Activated T-cell treated with anti-CD3 and anti-CD28 coated beads, Interleukin-2, amount 50 U/mL, for 24 hours (primary cell): ENCODE measurements at regions not wholly inside any gene's neighbourhood (a gene's known extent, or its start where the extent isn't known, plus 50 kb on each side); places are given as distances from the start of the nearest gene placed in this dataset.
A peak's percentile ranks its signal among the peaks of the same experiment; 100 is the strongest.

Source experiments
- DNase-seq: peaks from one replicate; pipeline ENCODE4 v3.0.0-alpha.2; 2020
- H3K27ac Mint-ChIP-seq: 2 replicates; pipeline ENCODE4 v1.8.0; 2020; ENCODE audit warnings: mild to moderate bottlenecking, mixed read lengths
- H3K27me3 Mint-ChIP-seq: 2 replicates; pipeline ENCODE4 v1.8.0; 2020; ENCODE audit warnings: mixed read lengths
- H3K36me3 Mint-ChIP-seq: 2 replicates; pipeline ENCODE4 v1.8.0; 2020; ENCODE audit warnings: low read depth, mixed read lengths
- H3K4me1 Mint-ChIP-seq: 2 replicates; pipeline ENCODE4 v1.8.0; 2020; ENCODE audit warnings: low read depth, mixed read lengths
- H3K4me3 Mint-ChIP-seq: 2 replicates; pipeline ENCODE4 v1.8.0; 2020; ENCODE audit warnings: mild to moderate bottlenecking, moderate library complexity, mixed read lengths
- H3K9me3 Mint-ChIP-seq: 2 replicates; pipeline ENCODE4 v1.8.0; 2020; ENCODE audit warnings: mixed read lengths

DNA sequence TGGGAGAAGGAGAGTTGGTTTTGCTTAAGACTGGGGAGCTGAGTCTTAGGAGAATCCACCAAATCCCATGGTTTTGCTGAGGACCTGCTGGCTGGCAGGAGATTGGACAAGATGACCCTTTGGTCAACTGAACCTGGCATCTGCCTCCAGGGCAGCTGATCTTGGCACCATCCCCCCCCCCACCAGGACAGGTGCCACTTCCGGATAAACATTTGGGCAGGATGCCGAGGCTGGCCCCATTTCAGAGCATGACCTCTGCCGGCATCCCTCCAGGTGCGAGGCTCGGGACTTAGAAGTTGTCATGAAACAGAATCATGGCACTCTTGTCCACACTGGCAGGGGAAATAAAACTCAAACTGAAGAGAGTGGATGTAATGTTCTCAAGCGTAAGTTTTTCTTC is 165.6 kb downstream of the MACROH2A1 start:
- no peak for DNase-seq
- no peaks in the 10 kb centered on the region for H3K9me3 Mint-ChIP-seq
- H3K4me3 Mint-ChIP-seq: no peak overlapping the region
- H3K4me1 Mint-ChIP-seq: no peaks in the 10 kb centered on the region
- no peaks in the 10 kb centered on the region for H3K36me3 Mint-ChIP-seq
- H3K27me3 Mint-ChIP-seq: no peaks in the 10 kb centered on the region
- H3K27ac Mint-ChIP-seq: no peak overlapping the region

DNA sequence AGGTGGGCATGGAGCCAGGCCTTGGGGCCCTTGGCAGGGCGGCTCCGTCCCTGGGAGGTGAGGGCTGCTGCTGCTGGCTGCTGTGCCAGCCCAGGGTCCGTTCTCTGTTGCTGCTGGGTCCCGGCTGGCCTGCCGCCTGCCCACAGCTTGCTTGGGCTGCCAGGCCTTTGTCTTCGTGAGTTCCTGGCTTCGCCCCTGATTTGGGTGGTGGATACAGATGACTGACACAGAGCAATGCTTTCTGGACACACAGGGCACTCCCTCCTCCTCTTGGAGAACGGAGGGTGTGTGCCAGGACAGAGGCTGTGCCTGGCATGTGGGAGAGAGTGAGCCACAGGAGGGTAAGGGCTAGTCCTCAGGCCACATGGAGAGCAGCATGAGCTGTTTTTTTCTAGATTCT is 166.1 kb downstream of the MACROH2A1 start:
- H3K9me3 Mint-ChIP-seq: no peaks in the 10 kb centered on the region
- no peak for DNase-seq
- no peaks in the 10 kb centered on the region for H3K36me3 Mint-ChIP-seq
- no peak overlapping the region for H3K4me3 Mint-ChIP-seq
- no peak overlapping the region for H3K27ac Mint-ChIP-seq
- no peaks in the 10 kb centered on the region for H3K4me1 Mint-ChIP-seq
- no peaks in the 10 kb centered on the region for H3K27me3 Mint-ChIP-seq

DNA sequence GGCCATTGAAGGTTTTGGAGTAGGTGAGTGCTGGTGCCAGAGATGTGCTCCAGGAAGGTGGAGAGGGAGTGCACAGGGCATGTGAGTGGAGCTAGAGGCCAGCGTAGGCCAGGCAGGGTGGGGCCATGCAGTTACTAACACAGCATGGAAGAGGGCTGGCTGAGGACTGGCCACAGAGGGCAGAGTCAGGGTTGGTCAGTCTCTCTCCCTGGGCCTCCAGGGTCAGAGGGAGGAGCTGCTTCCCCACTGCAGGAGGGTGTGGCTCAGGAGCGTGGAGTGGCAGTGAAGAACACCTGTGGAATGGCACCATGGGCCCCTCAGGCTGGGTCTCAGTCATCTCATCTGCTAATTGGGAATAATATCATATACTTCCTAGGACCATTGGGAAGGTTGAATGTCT is 167.7 kb downstream of the MACROH2A1 start:
- Mint-ChIP-seq H3K36me3 (no peaks in the 10 kb centered on the region), H3K27ac (no peak overlapping the region), H3K4me3 (no peak overlapping the region), H3K27me3 (peaks cover under 1% of the 10 kb centered on the region), H3K4me1 (no peaks in the 10 kb centered on the region), H3K9me3 (no peaks in the 10 kb centered on the region)
- no peak for DNase-seq

DNA sequence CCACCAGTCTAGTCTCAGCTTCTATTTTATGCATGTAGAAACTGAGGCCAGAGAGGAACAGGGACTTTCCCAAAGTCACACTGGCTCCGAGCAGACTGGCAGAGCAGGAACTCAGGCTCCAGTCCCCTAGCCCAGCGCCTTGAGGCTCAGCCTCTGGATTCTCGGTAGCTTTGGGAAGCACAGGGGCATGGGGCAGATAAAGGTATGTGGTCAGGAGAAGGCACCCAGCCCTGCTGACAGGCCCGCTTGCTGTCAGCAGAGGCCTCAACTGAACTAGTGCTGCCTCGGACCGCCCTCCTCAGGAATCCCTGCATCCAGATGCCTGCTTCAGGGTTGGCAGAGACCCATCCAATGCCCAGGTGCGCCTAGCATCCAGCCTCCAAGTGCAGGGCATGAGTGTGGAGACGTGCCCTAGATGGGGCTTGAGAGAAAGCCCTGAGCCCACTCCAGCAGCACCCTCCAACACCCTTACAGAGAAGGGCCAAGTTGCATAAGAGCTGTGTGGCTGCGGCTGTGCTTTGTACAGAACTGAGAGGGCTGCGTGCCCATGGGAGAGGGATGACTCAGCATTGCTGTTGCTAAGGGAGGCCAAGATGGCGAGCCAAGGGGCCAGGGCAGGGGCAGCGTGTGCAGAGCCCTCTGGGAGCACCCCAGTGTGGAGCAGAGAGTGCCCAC is 168.6 kb downstream of the MACROH2A1 start:
- DNase-seq: no peak
- no peaks in the 10 kb centered on the region for H3K36me3 Mint-ChIP-seq
- H3K27me3 Mint-ChIP-seq: peaks cover 2% of the 10 kb centered on the region
- H3K4me3 Mint-ChIP-seq: no peak overlapping the region
- H3K27ac Mint-ChIP-seq: no peak overlapping the region
- H3K4me1 Mint-ChIP-seq: no peaks in the 10 kb centered on the region
- no peaks in the 10 kb centered on the region for H3K9me3 Mint-ChIP-seq

DNA sequence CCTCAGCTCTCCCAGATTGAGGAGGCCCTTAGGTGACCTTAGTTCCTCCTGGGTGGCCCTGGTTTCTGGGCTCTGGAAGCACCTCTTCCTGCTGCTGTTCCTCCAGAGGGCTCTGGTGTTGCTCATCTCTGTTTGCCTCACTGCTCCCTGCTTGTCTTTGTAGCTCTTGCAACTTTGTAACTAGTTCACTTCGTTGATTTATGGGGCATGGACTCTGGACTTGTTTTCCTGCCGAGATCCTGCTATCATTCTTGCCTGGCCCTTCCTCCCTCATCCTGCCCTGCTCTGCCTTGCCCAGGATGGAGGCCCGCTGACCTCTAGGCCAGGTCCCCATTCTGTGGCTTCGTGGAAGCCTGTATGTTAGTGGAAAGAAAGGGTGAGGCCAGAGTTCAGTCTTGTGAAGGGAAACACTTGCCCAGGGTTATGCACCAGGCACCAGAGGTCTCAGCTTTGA is 169.3 kb downstream of the MACROH2A1 start:
- Mint-ChIP-seq H3K36me3 (no peaks in the 10 kb centered on the region), H3K9me3 (no peaks in the 10 kb centered on the region), H3K4me1 (no peaks in the 10 kb centered on the region), H3K27ac (no peak overlapping the region), H3K27me3 (peaks cover 2% of the 10 kb centered on the region), H3K4me3 (no peak overlapping the region)
- DNase-seq: no peak

DNA sequence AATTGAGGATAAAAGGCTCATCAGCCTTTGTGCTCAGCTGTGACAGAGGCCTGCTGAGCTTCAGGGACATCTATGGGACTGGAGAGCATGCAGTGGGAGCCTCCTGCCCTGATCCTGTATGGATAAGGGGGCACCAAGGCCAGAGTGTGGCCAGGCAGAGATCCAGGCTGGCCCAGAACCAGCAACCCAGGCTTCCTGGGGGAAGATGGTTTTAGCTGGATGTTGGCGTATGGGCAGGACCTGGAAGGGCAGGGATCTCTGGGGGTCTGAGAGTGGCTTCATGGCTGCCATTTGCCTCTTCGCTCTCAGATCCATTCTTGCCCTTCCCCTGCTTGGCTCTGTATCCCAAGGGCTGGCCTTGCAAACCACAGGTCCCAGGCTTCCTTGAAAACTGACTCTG is 169.9 kb downstream of the MACROH2A1 start:
- Mint-ChIP-seq H3K27ac (no peak overlapping the region), H3K4me3 (no peak overlapping the region), H3K36me3 (no peaks in the 10 kb centered on the region), H3K4me1 (no peaks in the 10 kb centered on the region), H3K9me3 (no peaks in the 10 kb centered on the region), H3K27me3 (peaks cover 2% of the 10 kb centered on the region)
- DNase-seq: no peak

DNA sequence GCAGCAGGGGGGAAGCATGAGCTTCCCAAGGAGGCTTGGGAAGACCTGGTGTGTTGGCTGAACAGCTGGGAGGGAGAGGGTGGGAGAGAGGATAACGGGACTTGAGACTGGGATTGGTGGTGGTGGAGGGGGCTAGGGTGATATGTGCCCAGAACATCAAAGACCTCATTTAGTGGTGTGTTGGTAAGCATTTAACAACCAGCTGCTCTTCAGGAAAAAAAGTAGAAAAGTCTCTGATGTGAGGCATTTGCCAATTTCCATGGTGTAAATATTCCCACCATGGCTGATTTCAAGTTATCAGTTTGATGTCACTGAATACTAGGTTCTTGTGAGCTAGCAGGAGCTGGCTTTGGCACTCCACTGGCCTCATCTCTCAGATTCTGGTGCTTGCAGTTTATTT is 170.8 kb downstream of the MACROH2A1 start:
- H3K36me3 Mint-ChIP-seq: no peaks in the 10 kb centered on the region
- no peaks in the 10 kb centered on the region for H3K9me3 Mint-ChIP-seq
- H3K4me1 Mint-ChIP-seq: no peaks in the 10 kb centered on the region
- no peak overlapping the region for H3K4me3 Mint-ChIP-seq
- H3K27me3 Mint-ChIP-seq: peaks cover 2% of the 10 kb centered on the region
- DNase-seq: no peak
- H3K27ac Mint-ChIP-seq: no peak overlapping the region

DNA sequence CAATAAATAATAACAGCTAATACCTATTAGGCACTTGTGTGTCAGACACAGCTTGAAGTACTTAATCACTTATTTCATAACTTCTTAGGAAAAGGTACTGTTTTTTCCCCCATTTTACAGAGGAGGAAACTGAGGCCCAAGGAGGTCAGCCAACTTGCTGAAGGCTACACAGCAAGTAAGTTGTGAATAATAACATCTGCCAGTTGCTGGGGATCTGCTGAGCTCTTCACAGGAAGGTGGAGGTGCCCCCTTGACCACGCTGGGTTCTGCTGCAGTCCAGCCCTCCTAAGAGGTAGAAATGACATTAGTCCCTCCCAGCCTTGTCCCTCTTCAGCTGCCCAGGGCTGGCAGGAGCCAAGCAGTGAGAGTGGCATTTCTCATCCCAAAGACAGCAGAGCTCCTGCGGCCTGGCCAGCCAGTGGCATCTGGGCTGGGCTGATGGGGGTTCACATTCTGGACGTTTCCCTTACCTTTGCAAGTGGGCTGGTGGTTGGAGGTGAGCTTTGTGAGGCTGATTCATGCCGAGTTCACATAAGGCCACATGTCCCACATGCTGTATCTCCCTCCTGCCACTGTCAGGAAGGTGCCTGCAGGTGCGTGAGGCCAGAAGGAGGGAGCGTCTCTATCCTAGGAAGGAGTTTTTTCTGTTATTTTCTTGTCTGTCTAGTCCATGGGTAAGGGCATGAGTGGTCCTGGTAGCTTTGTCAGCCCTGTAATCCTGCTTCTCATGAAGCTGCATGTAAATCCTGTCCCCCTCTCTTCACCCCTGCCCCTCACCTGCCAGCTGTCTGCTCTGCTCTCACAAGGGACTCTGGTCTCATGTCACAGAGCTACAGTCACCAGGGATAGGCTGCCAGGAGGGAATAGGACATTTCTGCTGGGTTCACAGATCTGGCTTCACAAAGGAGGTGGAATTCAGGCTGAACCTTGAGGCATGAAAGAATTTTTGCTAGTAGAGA is 171.7 kb downstream of the MACROH2A1 start:
- no peak for DNase-seq
- peaks cover 2% of the 10 kb centered on the region for H3K27me3 Mint-ChIP-seq

DNA sequence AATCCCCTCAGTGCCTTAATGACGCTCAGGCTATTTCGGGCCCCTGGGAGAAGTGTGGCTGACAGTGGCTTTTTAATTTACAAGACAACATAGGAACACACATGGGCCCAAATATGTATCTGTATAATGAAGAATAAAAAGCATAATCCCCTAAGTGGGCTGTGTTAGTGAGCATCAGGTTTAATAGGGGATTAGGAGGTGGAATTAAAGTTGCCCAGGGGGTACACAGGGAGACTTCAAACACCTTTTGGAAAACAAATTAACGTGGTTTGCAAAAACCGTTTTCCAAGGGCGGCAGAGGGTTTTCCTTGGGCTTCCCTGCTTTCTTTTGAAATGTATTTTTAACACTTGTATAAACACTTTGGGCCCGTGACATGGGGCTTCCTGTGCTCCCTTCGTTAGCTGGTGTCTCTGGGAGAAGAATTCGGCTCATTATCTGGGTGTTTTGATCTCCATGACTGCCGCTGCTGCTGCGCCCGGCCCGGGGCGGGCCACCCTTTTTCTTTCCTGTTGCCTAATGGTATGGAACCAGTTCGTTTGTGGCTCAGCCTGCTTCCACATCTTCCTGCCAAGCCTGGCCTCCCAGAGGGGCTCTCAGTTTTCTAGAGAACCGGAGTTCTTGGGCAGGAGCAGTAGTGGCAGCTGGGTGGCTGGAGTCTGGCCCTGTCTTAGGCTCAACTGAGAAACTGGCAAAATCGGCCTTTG is 173.0 kb downstream of the MACROH2A1 start:
- Mint-ChIP-seq H3K36me3 (no peaks in the 10 kb centered on the region), H3K4me1 (no peaks in the 10 kb centered on the region), H3K9me3 (no peaks in the 10 kb centered on the region), H3K4me3 (no peak overlapping the region), H3K27me3 (peaks cover 2% of the 10 kb centered on the region), H3K27ac (no peak overlapping the region)
- no peak for DNase-seq

More for the DNA sequence above, 171.7 kb downstream of the MACROH2A1 start:
- H3K4me3 Mint-ChIP-seq: no peak overlapping the region
- no peaks in the 10 kb centered on the region for H3K36me3 Mint-ChIP-seq
- H3K9me3 Mint-ChIP-seq: no peaks in the 10 kb centered on the region
- no peaks in the 10 kb centered on the region for H3K4me1 Mint-ChIP-seq
- H3K27ac Mint-ChIP-seq: no peak overlapping the region

DNA sequence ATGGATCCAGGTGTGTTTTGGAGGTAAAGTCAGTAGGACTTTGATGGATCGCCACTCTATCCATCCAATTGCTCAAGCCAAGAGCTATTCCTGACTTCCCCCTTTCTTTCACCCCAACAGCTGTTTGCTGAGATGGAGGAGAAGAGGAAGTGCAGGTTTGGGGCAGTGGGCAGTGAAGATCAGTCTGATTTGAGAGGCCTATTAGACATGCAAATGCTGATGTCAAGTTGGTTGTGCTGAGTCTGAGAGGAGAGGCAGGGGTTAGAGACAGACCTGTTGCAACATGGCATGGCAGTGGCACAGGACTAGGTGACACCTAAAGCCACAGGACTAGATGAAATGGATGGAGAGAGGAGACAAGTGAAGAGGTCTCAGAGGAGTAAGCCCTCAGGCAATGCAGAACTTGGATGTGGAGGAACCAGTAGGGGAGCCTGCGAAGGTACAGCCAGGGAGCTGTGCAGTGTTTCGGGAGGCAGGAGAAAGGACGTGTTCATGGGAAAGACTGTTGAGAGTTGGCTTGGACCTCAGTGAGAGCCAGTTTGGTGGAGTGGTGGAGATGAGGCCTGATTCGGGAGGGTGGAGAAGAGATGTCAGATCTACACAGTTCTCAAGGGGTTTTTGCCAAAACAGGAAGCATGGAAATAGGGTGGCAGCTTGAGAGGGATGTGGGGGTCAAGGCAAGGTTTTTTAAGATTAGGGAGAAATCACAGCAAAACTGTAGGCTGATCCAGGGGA is 175.0 kb downstream of the MACROH2A1 start:
- Mint-ChIP-seq H3K9me3 (no peaks in the 10 kb centered on the region), H3K4me3 (no peak overlapping the region), H3K4me1 (no peaks in the 10 kb centered on the region), H3K27me3 (peaks cover 2% of the 10 kb centered on the region), H3K27ac (no peak overlapping the region), H3K36me3 (no peaks in the 10 kb centered on the region)
- peak; percentile 6 for DNase-seq

DNA sequence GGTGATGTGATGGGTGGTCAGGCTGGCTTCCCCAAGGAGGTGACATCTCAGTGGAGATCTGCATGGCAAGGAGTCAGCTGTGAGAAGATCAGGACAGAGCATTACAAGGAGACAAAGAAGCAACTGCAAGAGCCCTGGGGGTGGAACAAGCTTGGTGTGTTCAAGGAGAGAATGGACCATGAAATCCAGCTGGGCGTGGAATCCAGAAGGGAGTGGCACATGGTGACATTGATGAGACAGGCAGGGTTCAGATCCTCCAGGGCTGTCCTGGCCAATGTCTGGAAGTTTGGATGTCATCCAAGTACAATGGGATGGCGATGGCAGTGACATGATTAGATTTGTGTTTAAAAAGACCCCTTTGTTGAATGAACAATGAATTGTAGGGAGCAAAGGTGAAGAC is 175.6 kb downstream of the MACROH2A1 start:
- Mint-ChIP-seq H3K27me3 (peaks cover 2% of the 10 kb centered on the region), H3K9me3 (no peaks in the 10 kb centered on the region), H3K4me3 (no peak overlapping the region), H3K36me3 (no peaks in the 10 kb centered on the region), H3K27ac (no peak overlapping the region), H3K4me1 (no peaks in the 10 kb centered on the region)
- DNase-seq: peak; percentile 7

DNA sequence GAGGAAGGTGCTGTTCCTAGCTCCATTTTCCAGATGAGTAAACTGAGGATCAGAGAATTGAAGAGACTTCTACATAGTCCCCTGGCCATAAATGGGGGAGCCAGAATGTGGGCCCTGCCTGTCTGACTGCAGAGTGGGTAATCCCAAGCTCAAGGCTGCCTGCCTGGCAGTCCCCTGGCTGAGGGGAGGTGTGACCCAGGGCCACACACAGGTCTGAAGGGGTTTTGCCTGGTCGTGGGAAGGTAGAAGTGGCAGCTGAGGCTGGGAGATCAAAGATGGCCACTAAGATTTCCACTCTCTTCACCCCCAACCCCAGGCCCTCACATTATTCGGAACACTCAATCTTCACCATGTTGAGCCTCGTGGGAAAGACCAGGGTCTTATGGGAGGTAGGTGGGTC is 176.3 kb downstream of the MACROH2A1 start:
- Mint-ChIP-seq H3K27ac (no peak overlapping the region), H3K4me1 (no peaks in the 10 kb centered on the region), H3K9me3 (no peaks in the 10 kb centered on the region), H3K4me3 (no peak overlapping the region), H3K36me3 (no peaks in the 10 kb centered on the region), H3K27me3 (peaks cover 2% of the 10 kb centered on the region)
- peak; percentile 5 for DNase-seq

DNA sequence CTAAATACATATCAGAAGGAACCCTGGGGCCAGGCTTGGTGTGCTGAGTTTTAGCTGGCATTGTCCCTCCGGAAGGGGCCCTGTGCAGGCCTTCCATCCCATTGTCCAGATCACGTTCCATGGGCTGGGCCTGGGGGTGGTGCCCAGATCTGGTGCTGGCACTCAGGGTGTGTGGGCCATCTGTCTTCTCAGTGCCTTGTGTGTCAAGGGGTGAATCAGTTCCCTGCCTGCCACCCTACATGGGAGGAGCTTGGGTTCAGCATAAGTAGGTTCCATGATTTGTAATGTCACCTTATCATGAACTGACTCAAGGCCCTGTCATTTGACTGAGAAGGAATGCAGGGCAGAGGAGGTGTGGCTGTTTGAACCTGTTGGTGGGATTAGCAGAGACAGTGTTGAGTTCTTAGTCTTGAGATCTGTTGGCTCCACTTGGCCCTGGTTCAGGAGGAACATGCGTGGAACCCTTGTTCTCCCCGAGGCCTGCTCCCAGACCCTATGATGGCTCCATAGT is 176.8 kb downstream of the MACROH2A1 start:
- Mint-ChIP-seq H3K27ac (no peak overlapping the region), H3K9me3 (no peaks in the 10 kb centered on the region), H3K36me3 (no peaks in the 10 kb centered on the region), H3K4me1 (no peaks in the 10 kb centered on the region), H3K27me3 (peaks cover 2% of the 10 kb centered on the region), H3K4me3 (no peak overlapping the region)
- DNase-seq: peak; percentile 12

DNA sequence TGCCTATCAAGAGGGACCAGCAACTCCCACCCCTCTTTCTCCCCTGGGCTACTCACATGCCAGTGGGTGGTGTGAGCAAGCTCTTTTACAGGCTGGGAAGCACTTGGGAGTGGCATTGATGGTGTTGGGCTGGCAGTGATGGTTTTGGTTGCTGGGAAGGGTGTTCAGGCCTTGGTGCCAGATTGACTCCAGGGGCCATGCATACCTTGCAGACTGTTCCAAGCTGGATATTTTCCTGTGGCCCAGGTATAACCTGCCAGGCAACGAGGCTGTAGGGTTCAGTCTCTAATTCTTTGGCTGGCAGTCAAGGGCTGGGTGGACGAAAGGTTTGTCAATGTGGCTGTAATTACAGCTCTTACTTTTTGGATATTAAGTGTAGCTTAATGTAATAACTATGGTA is 177.3 kb downstream of the MACROH2A1 start:
- Mint-ChIP-seq H3K36me3 (no peaks in the 10 kb centered on the region), H3K9me3 (no peaks in the 10 kb centered on the region), H3K4me1 (no peaks in the 10 kb centered on the region), H3K27me3 (peaks cover 2% of the 10 kb centered on the region), H3K27ac (no peak overlapping the region), H3K4me3 (no peak overlapping the region)
- peak; percentile 3 for DNase-seq
